ENCODE measurements at regions not wholly inside any gene's neighbourhood (a gene's known extent, or its start where the extent isn't known, plus 50 kb on each side); places are given as distances from the start of the nearest gene placed in this dataset.

DNA sequence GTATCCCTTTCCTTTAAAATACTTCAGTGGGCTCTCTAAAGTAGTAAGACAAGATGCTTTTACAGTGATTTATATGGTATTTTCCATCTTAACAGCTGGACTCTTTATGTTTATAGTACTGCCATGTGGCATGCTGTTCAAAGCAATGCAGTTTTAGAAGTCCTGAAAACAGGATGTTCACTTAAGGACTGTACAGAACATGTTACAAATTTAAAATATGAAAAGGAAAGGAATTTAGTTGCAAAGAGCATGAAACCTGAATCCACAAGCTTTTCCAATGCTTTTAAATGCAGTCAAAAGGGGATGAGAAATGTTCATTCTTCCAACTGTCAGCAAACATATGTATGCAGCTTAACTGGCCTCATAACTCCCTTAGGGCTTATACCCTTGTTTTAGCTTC, 580.2 kb downstream of the EFNA5 start:
- H4K5ac ChIP-seq (ENCODE audit: low read depth, low read length), result no peak overlapping the region
- H3K27ac ChIP-seq (ENCODE audit: insufficient read depth, low read length), result no peak overlapping the region
- H3K4me2 ChIP-seq (ENCODE audit: low read depth, low read length), result no peak overlapping the region; the same call in 1 of the 2 replicates
- H3K18ac ChIP-seq (ENCODE audit: low read depth, low read length), result no peak overlapping the region
- H2BK120ac ChIP-seq (ENCODE audit: low read depth, low read length), result no peak overlapping the region
- H2AFZ ChIP-seq (replicated peaks; ENCODE audit: low read length, poor library complexity), result no peak overlapping the region
- H3K9me1 ChIP-seq (ENCODE audit: insufficient read depth, low read length), result no peaks in the 10 kb centered on the region
- H2AK5ac ChIP-seq (ENCODE audit: low read depth, low read length), result no peak overlapping the region
- no peak overlapping the region for H3K23ac ChIP-seq (ENCODE audit: low read depth, low read length)
- ChIA-PET POLR2A (ENCODE audit: unreplicated experiment) (no interaction called here), CTCF (no interaction called here)
- H2AK9ac ChIP-seq (replicated peaks; ENCODE audit: low read depth, low read length, poor library complexity), result no peak overlapping the region
- intact Hi-C loops (cut with micrococcal nuclease), result no loop called here
- no peaks in the 10 kb centered on the region for H3K36me3 ChIP-seq (ENCODE audit: control insufficient read depth, insufficient read depth, low read length)
- ATAC-seq (ENCODE audit: low read depth), result peak; percentile 67
- DNase-seq, result no peak
- H3K56ac ChIP-seq (ENCODE audit: extremely low read depth, insufficient read depth, low read length), result no peak overlapping the region
- no peaks in the 10 kb centered on the region for H3K79me1 ChIP-seq (ENCODE audit: low read depth in 1 of 2, low read length in 2 of 2)
- peaks cover 4% of the 10 kb centered on the region; the same call in 1 of the 2 replicates for H3K9me3 ChIP-seq (ENCODE audit: control insufficient read depth, insufficient read depth, low read length)
- in situ Hi-C loops (cut with MboI; ENCODE audit: low sequenced_read_pairs), result no loop called here
- H4K91ac ChIP-seq (ENCODE audit: insufficient read depth, low read depth, low read length), result no peak overlapping the region
- no peak overlapping the region for H2BK5ac ChIP-seq (ENCODE audit: low read depth, low read length, poor library complexity, severe bottlenecking)
- no peak overlapping the region for H3K4me3 ChIP-seq (ENCODE audit: insufficient read depth, low read depth, low read length)
- H2BK15ac ChIP-seq (ENCODE audit: low read depth, low read length), result no peak overlapping the region
- H3K9ac ChIP-seq (ENCODE audit: low read depth, low read length), result no peak overlapping the region
- H3K14ac ChIP-seq (replicated peaks; ENCODE audit: low read depth, low read length), result no peak overlapping the region
- BruUV-seq (replicated peaks), result no TSS peak
- no peak overlapping the region for H3K4ac ChIP-seq (ENCODE audit: low read depth, low read length)
- H4K8ac ChIP-seq (ENCODE audit: low read depth in 2 of 2, low read length in 2 of 2), result no peak overlapping the region
- no peaks in the 10 kb centered on the region for H3K27me3 ChIP-seq (ENCODE audit: control insufficient read depth, insufficient read depth, low read length)
- H3K4me1 ChIP-seq (ENCODE audit: control insufficient read depth, insufficient read depth, low read length), result no peaks in the 10 kb centered on the region
- dilution Hi-C loops (cut with HindIII; ENCODE audit: low sequenced_read_pairs, unreplicated experiment), result no loop called here
- TF ChIP-seq NFE2L2 (IDR thresholded peaks at IDR 0.05; ENCODE audit: low read depth, low read length) (no peak), MAFK (IDR thresholded peaks at IDR 0.05; ENCODE audit: low read depth, low read length) (no peak), CHD1 (IDR thresholded peaks at IDR 0.05; ENCODE audit: low read depth, low read length) (no peak)
- TF ChIP-seq, protein P1, sequence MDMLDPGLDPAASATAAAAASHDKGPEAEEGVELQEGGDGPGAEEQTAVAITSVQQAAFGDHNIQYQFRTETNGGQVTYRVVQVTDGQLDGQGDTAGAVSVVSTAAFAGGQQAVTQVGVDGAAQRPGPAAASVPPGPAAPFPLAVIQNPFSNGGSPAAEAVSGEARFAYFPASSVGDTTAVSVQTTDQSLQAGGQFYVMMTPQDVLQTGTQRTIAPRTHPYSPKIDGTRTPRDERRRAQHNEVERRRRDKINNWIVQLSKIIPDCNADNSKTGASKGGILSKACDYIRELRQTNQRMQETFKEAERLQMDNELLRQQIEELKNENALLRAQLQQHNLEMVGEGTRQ (IDR thresholded peaks at IDR 0.05; ENCODE audit: low read depth, low read length), result no peak
- no peaks in the 10 kb centered on the region for H4K20me1 ChIP-seq (ENCODE audit: insufficient read depth, low read length)
- no peak overlapping the region for H2BK20ac ChIP-seq (ENCODE audit: low read depth, low read length)

Measured in IMR-90 (cell line).